Heart right ventricle (tissue), 16 donors: ENCODE measurements at regions not wholly inside any gene's neighbourhood (a gene's known extent, or its start where the extent isn't known, plus 50 kb on each side); places are given as distances from the start of the nearest gene placed in this dataset.
"Not testable (repeated sequence)": the region's sequence is repeated elsewhere in the genome, so short reads cannot be mapped to it uniquely, and the experiment has no call there.

Experiments used
- ATAC-seq, 8 donors: fragments of 200-7000 bp; cut with Tn5 transposase; one replicate each; pipeline ENCODE4 v1.9.1; 2020; ENCODE audit warnings: mild to moderate bottlenecking in 8 of 8, moderate library complexity in 8 of 8, moderate number of reproducible peaks in 1 of 8
- DNase-seq, 2 donors: peaks; one replicate each; pipeline ENCODE4 v3.0.0-alpha.2; 2020
- H3K27ac ChIP-seq, 10 donors: fragments of 200-600 bp; sonication (generic) in 2 of 10; one replicate each; pipeline versions ENCODE4 v1.5.0 to v1.8.0; 2020 to 2022; ENCODE audit warnings: mild to moderate bottlenecking in 3 of 10
- H3K27me3 ChIP-seq, 7 donors: fragments of 200-600 bp; one replicate each; pipeline ENCODE4 v1.8.0; 2021 to 2022; ENCODE audit warnings: mild to moderate bottlenecking in 2 of 7
- H3K36me3 ChIP-seq, 9 donors: fragments of 200-600 bp; sonication (generic) in 1 of 9; one replicate each; pipeline versions ENCODE4 v1.5.0 to v1.8.0; 2020 to 2022; ENCODE audit warnings: mild to moderate bottlenecking in 2 of 9
- H3K4me1 ChIP-seq, 9 donors: fragments of 200-600 bp; sonication (generic) in 1 of 9; one replicate each; pipeline versions ENCODE4 v1.5.0 to v1.8.0; 2020 to 2022; ENCODE audit warnings: mild to moderate bottlenecking in 4 of 9
- H3K4me3 ChIP-seq, 10 donors: fragments of 200-600 bp; sonication (generic) in 2 of 10; one replicate each; pipeline versions ENCODE4 v1.5.0 to v1.8.0; 2020 to 2022; ENCODE audit warnings: mild to moderate bottlenecking in 7 of 10, moderate library complexity in 2 of 10
- H3K9me3 ChIP-seq, 11 donors: fragments of 200-600 bp in 10 of 11; sonication (generic) in 2 of 11; one replicate each; pipeline versions ENCODE4 v1.5.0 to v1.8.0; 2013 to 2022; ENCODE audit warnings: mild to moderate bottlenecking in 2 of 11, control low read depth in 1 of 11, moderate library complexity in 1 of 11
- CTCF ChIP-seq, 9 donors: fragments of 200-600 bp; sonication (generic) in 2 of 9; IDR thresholded peaks; one replicate each; pipeline versions ENCODE4 v1.5.0 to v1.8.0; 2021 to 2022; ENCODE audit warnings: antibody characterized with exemption in 9 of 9, mild to moderate bottlenecking in 5 of 9, moderate library complexity in 1 of 9
- WGBS, 2 donors: extraction: QIAGEN DNeasy Blood & Tissue Kit; methylation state at CpG; one replicate each; pipeline ENCODE4 v1.1.7; 2013; ENCODE audit warnings: inconsistent platforms in 1 of 2; 5-methylcytosine and 5-hydroxymethylcytosine counted together
- intact Hi-C, 10 donors: fragments of 100-400 bp; cut with DNase I; formaldehyde crosslinking; loops; one replicate each; pipeline versions ENCODE4 v1.11.1 to v1.14.2; 2022
- donor health status: Arrhythmogenic right ventricular cardiomyopathy.
- donor health status: ischemic (EF 13 %, LVEDD 7.1; RV severe dilation, severe dysfunction).
- donor health status: healthy with polysubstance abuse.
- donor health status: DM: no; HTN: yes; CAD: no.
- donor health status: DM: no; HTN: no; CAD: no.
- donor health status: ischemic (EF 25% LVEDD 6.9; RV normal size, moderate dysfunction).
- donor health status: ischemic (EF 25% LVEDD 5.7; RV mildly dilated, moderate dysfunction).
- donor health status: healthy.
- donor health status: DM: yes; HTN: yes; CAD: no.
- donor health status: Ischemic cardiomyopathy.
- donor health status: ischemic (EF 35%, LVEDD 5.7; RV mildly dilated, moderate dysfunction).
- donor health status: nonischemic (EF 11% LVEDD 7.7; RV severe dilation, severe dysfunction).
- donor health status: DM: yes; HTN: yes; CAD: no.
- donor health status: PGD.
- donor health status: ischemic (EF 29% LVEDD 5.4; RV normal size, mild dysfunction).
- donor health status: nonischemic (EF 23%, LVEDD 6.1; RV moderate dilation, normal function).

GRCh38 chr13:54802226-54802625, 1773.6 kb downstream of the OLFM4 start:
- DNase-seq = no peak
- no peaks in the 10 kb centered on the region for H3K27me3 ChIP-seq
- intact Hi-C loops = no loop called here
- no peaks in the 10 kb centered on the region for H3K4me1 ChIP-seq
- WGBS, 2 donors = 82 to 86% methylated on average over 4 of the region's 4 CpGs
- no peak overlapping the region for H3K4me3 ChIP-seq
- H3K36me3 ChIP-seq = no peaks in the 10 kb centered on the region
- TF ChIP-seq CTCF (IDR thresholded peaks at IDR 0.05) = no peak
- no peak overlapping the region for H3K27ac ChIP-seq
- peaks cover 0 to 14% (median 0%) of the 10 kb centered on the region in 11 donors for H3K9me3 ChIP-seq
- no peak for ATAC-seq

GRCh38 chr13:54805743-54806142, 1777.1 kb downstream of the OLFM4 start:
- H3K4me3 ChIP-seq = no peak overlapping the region
- 85 to 91% methylated on average over 3 of the region's 3 CpGs for WGBS, 2 donors
- H3K9me3 ChIP-seq = peaks cover 0 to 8% (median 0%) of the 10 kb centered on the region in 11 donors
- no peaks in the 10 kb centered on the region for H3K27me3 ChIP-seq
- no peaks in the 10 kb centered on the region for H3K4me1 ChIP-seq
- DNase-seq (no peak), ATAC-seq (no peak)
- no peaks in the 10 kb centered on the region for H3K36me3 ChIP-seq
- intact Hi-C loops = no loop called here
- TF ChIP-seq CTCF (IDR thresholded peaks at IDR 0.05) = no peak
- no peak overlapping the region for H3K27ac ChIP-seq

- H3K27me3 ChIP-seq, ATAC-seq, H3K27ac ChIP-seq, intact Hi-C loops, H3K36me3 ChIP-seq, H3K4me1 ChIP-seq, H3K4me3 ChIP-seq, DNase-seq: not testable (repeated sequence)
- peaks cover 0 to 53% (median 8%) of the 10 kb centered on the region in 11 donors for H3K9me3 ChIP-seq
- WGBS, 2 donors = 22 to 25% methylated on average over 4 of the region's 4 CpGs
Observed at GRCh38 chr13:54821938-54822470, 1793.4 kb downstream of the OLFM4 start.

- peaks cover 0 to 29% (median 3%) of the 10 kb centered on the region in 11 donors for H3K9me3 ChIP-seq
- H3K4me3 ChIP-seq, ATAC-seq, H3K27me3 ChIP-seq, intact Hi-C loops, H3K36me3 ChIP-seq, DNase-seq, H3K4me1 ChIP-seq, H3K27ac ChIP-seq: not testable (repeated sequence)
- 92 to 95% methylated on average over 27 to 28 of the region's 28 CpGs for WGBS, 2 donors
Observed at GRCh38 chr13:54829391-54830068, 1800.9 kb downstream of the OLFM4 start.

- Histone ChIP-seq H3K9me3 (no peaks in the 10 kb centered on the region), H3K4me3 (no peak overlapping the region), H3K27me3 (no peaks in the 10 kb centered on the region), H3K36me3 (no peaks in the 10 kb centered on the region), H3K4me1 (no peaks in the 10 kb centered on the region), H3K27ac (no peak overlapping the region)
- ATAC-seq = no peak
- intact Hi-C loops = no loop called here
- TF ChIP-seq CTCF (IDR thresholded peaks at IDR 0.05) = no peak
- WGBS, 2 donors = 63 to 66% methylated on average over 4 of the region's 4 CpGs
- DNase-seq = no peak
Observed at GRCh38 chr13:54836273-54836672, 1807.7 kb downstream of the OLFM4 start.
